GM12878 (cell line): ENCODE measurements at regions not wholly inside any gene's neighbourhood (a gene's known extent, or its start where the extent isn't known, plus 50 kb on each side); places are given as distances from the start of the nearest gene placed in this dataset.

ENCODE experiments used
- ATAC-seq: fragments of 200-7000 bp; cut with Tn5 transposase; 3 replicates; pipeline ENCODE4 v1.9.1; 2020; ENCODE audit warnings: mild to moderate bottlenecking, moderate library complexity
- BruUV-seq: library from RNA; stranded (reverse); fragments of 400-500 nt; replicated peaks from 2 replicates; lab custom pipeline; 2021; lab: Mats Ljungman, UMichigan
- CTCF ChIA-PET: fragments of 300-600 bp; sonication (Branson Sonifier 250); formaldehyde crosslinking; extraction: SDS; loops from one replicate; lab custom pipeline; 2021; ENCODE audit warnings: inconsistent platforms; lab: Yijun Ruan, JAX
- POLR2A ChIA-PET: fragments of 350-600 bp; formaldehyde crosslinking; extraction: SDS; loops from one replicate; lab custom pipeline; 2021; ENCODE audit warnings: inconsistent platforms; lab: Charles Lee
- RAD21 ChIA-PET: fragments of 300-600 bp; sonication (Branson Sonifier 250); formaldehyde crosslinking; loops from one replicate; lab custom pipeline; 2023; ENCODE audit warnings: antibody characterized with exemption; ENCODE audit not compliant: unreplicated experiment; lab: Charles Lee
- SMC1A ChIA-PET: fragments of 300-600 bp; sonication (Branson Sonifier 250); formaldehyde crosslinking; loops from one replicate; lab custom pipeline; 2023; ENCODE audit not compliant: unreplicated experiment, uncharacterized antibody; lab: Charles Lee
- DNase-seq: peaks from one replicate; pipeline ENCODE4 v3.0.0-alpha.2; 2011; ENCODE audit warnings: low read depth, low spot score
- FAIRE-seq: peaks from 3 replicates; lab custom pipeline; 2011; peaks lifted over from hg19 to GRCh38; lab: Jason Lieb, UNC
- H2AFZ ChIP-seq: 2 replicates; pipeline ENCODE4 v1.6.0; 2011; ENCODE audit warnings: low read depth, low read length, control low read depth; ENCODE audit not compliant: control insufficient read depth
- H3K27ac ChIP-seq: 2 replicates; pipeline ENCODE4 v1.5.1; 2011; ENCODE audit warnings: control low read depth; ENCODE audit not compliant: control insufficient read depth, insufficient read depth
- H3K27me3 ChIP-seq, 2 experiments: replicated peaks in 1 of 2; 2 replicates each; pipeline versions ENCODE4 v1.6.0 to v1.6.1; 2011; ENCODE audit warnings: low read length in 1 of 2; ENCODE audit not compliant: control insufficient read depth in 2 of 2, insufficient read depth in 2 of 2
- H3K36me3 ChIP-seq, 2 experiments: 2 replicates each; pipeline ENCODE4 v1.5.1; 2011; ENCODE audit warnings: low read length in 1 of 2; ENCODE audit not compliant: control insufficient read depth in 2 of 2, insufficient read depth in 2 of 2
- H3K4me1 ChIP-seq: 2 replicates; pipeline ENCODE4 v1.6.1; 2011; ENCODE audit warnings: mild to moderate bottlenecking, low read length, moderate library complexity, mixed read lengths; ENCODE audit not compliant: control insufficient read depth, insufficient read depth
- H3K4me2 ChIP-seq: 2 replicates; pipeline ENCODE4 v1.6.0; 2011; ENCODE audit warnings: control low read depth; ENCODE audit not compliant: control insufficient read depth, insufficient read depth
- H3K4me3 ChIP-seq: fragments of 200-600 bp; sonication (generic); 2 replicates; pipeline ENCODE4 v1.5.1; 2016
- H3K79me2 ChIP-seq: 2 replicates; pipeline ENCODE4 v1.6.0; 2011; ENCODE audit warnings: low read length; ENCODE audit not compliant: control insufficient read depth, insufficient read depth
- H3K9ac ChIP-seq: 2 replicates; pipeline ENCODE4 v1.8.0; 2011; ENCODE audit warnings: low read length, control low read depth, mixed read lengths; ENCODE audit not compliant: control insufficient read depth, insufficient read depth
- H3K9me3 ChIP-seq: replicated peaks from 3 replicates; pipeline ENCODE4 v1.5.1; 2011; ENCODE audit warnings: mild to moderate bottlenecking, low read length; ENCODE audit not compliant: control insufficient read depth, insufficient read depth
- H4K20me1 ChIP-seq: 2 replicates; pipeline ENCODE4 v1.6.0; 2011; ENCODE audit not compliant: control insufficient read depth, insufficient read depth
- CBFB ChIP-seq: IDR thresholded peaks from 2 replicates; pipeline ENCODE4 v1.6.1; 2016; ENCODE audit warnings: antibody characterized with exemption, low read depth
- EZH2 ChIP-seq: IDR thresholded peaks from 2 replicates; pipeline ENCODE4 v1.6.1; 2012; ENCODE audit warnings: low read depth, mild to moderate bottlenecking, control low read depth, inconsistent platforms, low read length, borderline replicate concordance; ENCODE audit not compliant: control insufficient read depth
- GABPA ChIP-seq: IDR thresholded peaks from 2 replicates; pipeline ENCODE4 v1.6.1; 2014; ENCODE audit warnings: antibody characterized with exemption, low read depth, mild to moderate bottlenecking, inconsistent platforms
- HDAC2 ChIP-seq: fragments of 200-600 bp; sonication (generic); IDR thresholded peaks from 2 replicates; pipeline ENCODE4 v1.6.1; 2017
- IRF4 ChIP-seq: IDR thresholded peaks from 2 replicates; pipeline ENCODE4 v1.6.1; 2011; ENCODE audit warnings: low read depth, low read length
- NBN ChIP-seq: fragments of 450-650 bp; IDR thresholded peaks from 2 replicates; pipeline ENCODE4 v1.6.1; 2016
- PRDM15 ChIP-seq: fragments of 450-650 bp; formaldehyde crosslinking; IDR thresholded peaks from 2 replicates; pipeline ENCODE4 v1.4.0; 2020; ENCODE audit warnings: mild to moderate bottlenecking, moderate library complexity
- RELA ChIP-seq: fragments of 450-650 bp; IDR thresholded peaks from 2 replicates; pipeline ENCODE4 v1.8.0; 2014; ENCODE audit warnings: borderline replicate concordance; ENCODE audit not compliant: partially characterized antibody
- SIN3A ChIP-seq: IDR thresholded peaks from 2 replicates; pipeline ENCODE4 v1.6.1; 2012; ENCODE audit warnings: low read depth, low read length, improper control_type of control experiment
- SP1 ChIP-seq: IDR thresholded peaks from one replicate; pipeline ENCODE4 v1.6.1; 2011; ENCODE audit warnings: low read depth, low read length
- TARDBP ChIP-seq: IDR thresholded peaks from 2 replicates; pipeline ENCODE4 v1.6.1; 2016; ENCODE audit warnings: borderline replicate concordance
- WGBS: methylation state at CpG from one replicate; pipeline ENCODE4 v1.1.6; 2016; ENCODE audit warnings: low lambda C conversion rate; ENCODE audit not compliant: insufficient replicate concordance, insufficient coverage; ENCODE audit errors: missing lambda C conversion rate; 5-methylcytosine and 5-hydroxymethylcytosine counted together
- in situ Hi-C: fragments of 300-500 bp; cut with MboI; formaldehyde crosslinking; loops from 9 replicates; pipeline ENCODE4 v1.14.3; 2018; ENCODE audit warnings: mixed read lengths
- intact Hi-C: fragments of 100-400 bp; cut with micrococcal nuclease; formaldehyde crosslinking; loops from one replicate; pipeline ENCODE4 v1.14.2; 2022; ENCODE audit not compliant: unreplicated experiment

GRCh38 chr4:20416800-20417199 is 165.1 kb downstream of the SLIT2 start:
- Histone ChIP-seq H3K4me1 (no peaks in the 10 kb centered on the region), H3K79me2 (no peaks in the 10 kb centered on the region), H3K9ac (no peak overlapping the region), H3K4me2 (no peak overlapping the region), H4K20me1 (no peaks in the 10 kb centered on the region), H2AFZ (no peak overlapping the region), H3K27ac (no peak overlapping the region), H3K4me3 (no peak overlapping the region), H3K36me3 (no peaks in the 10 kb centered on the region), H3K9me3 (no peaks in the 10 kb centered on the region), H3K27me3 (no peaks in the 10 kb centered on the region)
- SMC1A ChIA-PET: interaction anchor here (0.7 to 4.0 kb wide), 5 partner anchors 9 to 268 kb away, joined by 3 to 18 read pairs (median 4); no protein-coding TSS in a partner anchor
- TF ChIP-seq SIN3A: no peak
- no peak for TF ChIP-seq GABPA
- no peak for TF ChIP-seq PRDM15 (CRISPR knock-in tag)
- TF ChIP-seq HDAC2: no peak
- no peak for TF ChIP-seq EZH2
- no peak for TF ChIP-seq SP1
- no peak for TF ChIP-seq RELA
- no peak for TF ChIP-seq TARDBP
- TF ChIP-seq NBN: no peak
- no peak for TF ChIP-seq CBFB
- no peak for TF ChIP-seq IRF4
- CTCF ChIA-PET: interaction anchor here (0.6 to 5.1 kb wide), 9 partner anchors 8 to 278 kb away, joined by 3 to 30 read pairs (median 4); no protein-coding TSS in a partner anchor
- 0% methylated on average over 1 of the region's 1 CpG for WGBS
- FAIRE-seq (no peak), DNase-seq (no peak), ATAC-seq (no peak)
- BruUV-seq: no TSS peak
- intact Hi-C loops: no loop called here
- in situ Hi-C loops: loop anchor here (25.0 kb wide), 2 partner anchors 1346 to 1729 kb away; no protein-coding TSS in a partner anchor
- RAD21 ChIA-PET: no interaction called here
- POLR2A ChIA-PET: interaction anchor here (0.7 kb wide), 1 partner anchor 8 kb away, joined by 6 read pairs; no protein-coding TSS in a partner anchor
